IMR-90 (cell line): ENCODE measurements at regions not wholly inside any gene's neighbourhood (a gene's known extent, or its start where the extent isn't known, plus 50 kb on each side); places are given as distances from the start of the nearest gene placed in this dataset.
A peak's percentile ranks its signal among the peaks of the same experiment; 100 is the strongest.

Source experiments
- ATAC-seq: fragments of 200-7000 bp; cut with Tn5 transposase; 2 replicates; pipeline ENCODE4 v1.9.1; 2020; ENCODE audit warnings: low read depth, mild to moderate bottlenecking, moderate library complexity
- BruUV-seq: library from RNA; stranded (reverse); fragments of 400-500 nt; replicated peaks from 2 replicates; lab custom pipeline; 2021; lab: Mats Ljungman, UMichigan
- CTCF ChIA-PET: fragments of 300-600 bp; formaldehyde crosslinking; extraction: SDS; loops from one replicate; lab custom pipeline; 2021; ENCODE audit warnings: antibody characterized with exemption; lab: Yijun Ruan, JAX
- POLR2A ChIA-PET: fragments of 300-600 bp; sonication (Branson Sonifier 250); formaldehyde crosslinking; loops from one replicate; lab custom pipeline; 2022; ENCODE audit warnings: antibody characterized with exemption; ENCODE audit not compliant: unreplicated experiment; lab: Charles Lee
- DNase-seq: peaks from one replicate; pipeline ENCODE4 v3.0.0; 2013
- H2AFZ ChIP-seq: replicated peaks from 2 replicates; pipeline ENCODE3; 2013; ENCODE audit warnings: low read length, mild to moderate bottlenecking; ENCODE audit not compliant: poor library complexity
- H2AK5ac ChIP-seq: 2 replicates; pipeline ENCODE4 v1.6.1; 2013; ENCODE audit warnings: low read depth, low read length, inconsistent platforms
- H2AK9ac ChIP-seq: replicated peaks from 2 replicates; pipeline ENCODE3; 2013; ENCODE audit warnings: mild to moderate bottlenecking, low read depth, low read length, moderate library complexity; ENCODE audit not compliant: poor library complexity
- H2BK120ac ChIP-seq: 2 replicates; pipeline ENCODE4 v1.6.1; 2013; ENCODE audit warnings: low read depth, low read length, inconsistent platforms
- H2BK15ac ChIP-seq: 3 replicates; pipeline ENCODE4 v1.6.1; 2013; ENCODE audit warnings: low read depth, low read length, inconsistent platforms
- H2BK20ac ChIP-seq: 2 replicates; pipeline ENCODE4 v1.6.1; 2013; ENCODE audit warnings: low read depth, mild to moderate bottlenecking, inconsistent platforms, low read length, moderate library complexity
- H2BK5ac ChIP-seq: 2 replicates; pipeline ENCODE4 v1.6.1; 2013; ENCODE audit warnings: mild to moderate bottlenecking, low read depth, low read length, inconsistent platforms; ENCODE audit not compliant: poor library complexity, severe bottlenecking
- H3K14ac ChIP-seq: replicated peaks from 2 replicates; pipeline ENCODE4 v1.6.1; 2013; ENCODE audit warnings: low read depth, low read length, inconsistent platforms
- H3K18ac ChIP-seq: 2 replicates; pipeline ENCODE4 v1.6.1; 2013; ENCODE audit warnings: low read depth, low read length, control low read depth
- H3K23ac ChIP-seq: 2 replicates; pipeline ENCODE4 v1.6.1; 2013; ENCODE audit warnings: low read depth, low read length, inconsistent platforms
- H3K27ac ChIP-seq: 2 replicates; pipeline ENCODE4 v1.5.1; 2013; ENCODE audit warnings: mild to moderate bottlenecking, control low read depth, low read length; ENCODE audit not compliant: insufficient read depth
- H3K27me3 ChIP-seq: 2 replicates; pipeline ENCODE4 v1.6.1; 2013; ENCODE audit warnings: low read length; ENCODE audit not compliant: control insufficient read depth, insufficient read depth
- H3K36me3 ChIP-seq: 2 replicates; pipeline ENCODE4 v1.6.1; 2013; ENCODE audit warnings: low read length, mixed read lengths; ENCODE audit not compliant: control insufficient read depth, insufficient read depth
- H3K4ac ChIP-seq: 2 replicates; pipeline ENCODE4 v1.6.1; 2013; ENCODE audit warnings: low read depth, low read length, inconsistent platforms
- H3K4me1 ChIP-seq: 2 replicates; pipeline ENCODE4 v1.6.1; 2013; ENCODE audit warnings: low read length, mixed read lengths; ENCODE audit not compliant: control insufficient read depth, insufficient read depth
- H3K4me2 ChIP-seq: 2 replicates; pipeline ENCODE4 v1.6.1; 2013; ENCODE audit warnings: low read depth, mild to moderate bottlenecking, control low read depth, low read length, moderate library complexity
- H3K4me3 ChIP-seq: 2 replicates; pipeline ENCODE4 v1.5.1; 2013; ENCODE audit warnings: low read depth, mild to moderate bottlenecking, control low read depth, low read length, moderate library complexity; ENCODE audit not compliant: insufficient read depth
- H3K56ac ChIP-seq: 2 replicates; pipeline ENCODE4 v1.6.1; 2013; ENCODE audit warnings: low read length, inconsistent platforms; ENCODE audit not compliant: insufficient read depth; ENCODE audit errors: extremely low read depth
- H3K79me1 ChIP-seq, 2 experiments: 2 replicates each; pipeline ENCODE4 v1.6.1; 2013; ENCODE audit warnings: low read length in 2 of 2, inconsistent platforms in 1 of 2, low read depth in 1 of 2
- H3K9ac ChIP-seq: 2 replicates; pipeline ENCODE4 v1.6.1; 2013; ENCODE audit warnings: low read depth, low read length, control low read depth
- H3K9me1 ChIP-seq: 2 replicates; pipeline ENCODE4 v1.6.1; 2013; ENCODE audit warnings: low read length, inconsistent platforms; ENCODE audit not compliant: insufficient read depth
- H3K9me3 ChIP-seq: 2 replicates; pipeline ENCODE4 v1.6.1; 2013; ENCODE audit warnings: low read length; ENCODE audit not compliant: control insufficient read depth, insufficient read depth
- H4K20me1 ChIP-seq: 2 replicates; pipeline ENCODE4 v1.6.1; 2013; ENCODE audit warnings: low read length, inconsistent platforms; ENCODE audit not compliant: insufficient read depth
- H4K5ac ChIP-seq: 2 replicates; pipeline ENCODE4 v1.6.1; 2013; ENCODE audit warnings: mild to moderate bottlenecking, low read depth, low read length, control low read depth
- H4K8ac ChIP-seq, 2 experiments: 2 replicates each; pipeline ENCODE4 v1.6.1; 2013; ENCODE audit warnings: low read depth in 2 of 2, low read length in 2 of 2, control low read depth in 1 of 2, inconsistent platforms in 1 of 2
- H4K91ac ChIP-seq: 2 replicates; pipeline ENCODE4 v1.6.1; 2013; ENCODE audit warnings: low read depth, low read length, inconsistent platforms; ENCODE audit not compliant: insufficient read depth
- BHLHE40 ChIP-seq: fragments of 150-350 bp; IDR thresholded peaks from 2 replicates; pipeline ENCODE4 v1.6.1; 2016; ENCODE audit warnings: mild to moderate bottlenecking, low read depth, low read length
- CEBPB ChIP-seq: IDR thresholded peaks from 2 replicates; pipeline ENCODE4 v1.6.1; 2012; ENCODE audit warnings: low read depth, low read length, improper control_type of control experiment
- ELK1 ChIP-seq: fragments of 150-350 bp; IDR thresholded peaks from 2 replicates; pipeline ENCODE4 v1.6.1; 2016; ENCODE audit warnings: low read depth, mild to moderate bottlenecking, low read length, moderate library complexity, borderline replicate concordance
- FOS ChIP-seq: fragments of 150-350 bp; IDR thresholded peaks from 2 replicates; pipeline ENCODE4 v1.6.1; 2016; ENCODE audit warnings: low read depth, low read length
- MAFK ChIP-seq: IDR thresholded peaks from 2 replicates; pipeline ENCODE4 v1.6.1; 2012; ENCODE audit warnings: low read depth, low read length, improper control_type of control experiment
- MAZ ChIP-seq: IDR thresholded peaks from 2 replicates; pipeline ENCODE4 v1.6.1; 2012; ENCODE audit warnings: low read depth, mild to moderate bottlenecking, low read length, improper control_type of control experiment, moderate library complexity, borderline replicate concordance
- MXI1 ChIP-seq: IDR thresholded peaks from 2 replicates; pipeline ENCODE4 v1.6.1; 2012; ENCODE audit warnings: low read depth, mild to moderate bottlenecking, low read length, moderate library complexity, borderline replicate concordance
- POLR2A ChIP-seq: IDR thresholded peaks from 2 replicates; pipeline ENCODE4 v1.6.1; 2012; ENCODE audit warnings: mild to moderate bottlenecking, low read depth, low read length
- RAD21 ChIP-seq: IDR thresholded peaks from 2 replicates; pipeline ENCODE4 v1.6.1; 2012; ENCODE audit warnings: low read length, improper control_type of control experiment
- RFX5 ChIP-seq: IDR thresholded peaks from 2 replicates; pipeline ENCODE4 v1.8.0; 2012; ENCODE audit warnings: low read depth, mild to moderate bottlenecking, low read length, moderate library complexity
- WGBS, 2 experiments: methylation state at CpG; one replicate each; pipeline versions ENCODE4 v1.1.5 to v1.1.7; 2013; ENCODE audit warnings: missing lambda C conversion rate in 2 of 2; ENCODE audit not compliant: insufficient read length in 1 of 2; ENCODE audit errors: extremely low coverage in 2 of 2; 5-methylcytosine and 5-hydroxymethylcytosine counted together
- dilution Hi-C: fragments of 300-500 bp; cut with HindIII; formaldehyde crosslinking; loops from one replicate; pipeline ENCODE4 v1.14.3; 2018; ENCODE audit warnings: low sequenced_read_pairs; ENCODE audit not compliant: unreplicated experiment
- in situ Hi-C: fragments of 300-500 bp; cut with MboI; formaldehyde crosslinking; loops from 3 replicates; pipeline ENCODE4 v1.14.3; 2019; ENCODE audit warnings: low sequenced_read_pairs, inconsistent platforms, mixed read lengths
- intact Hi-C: fragments of 100-400 bp; cut with micrococcal nuclease; formaldehyde crosslinking; loops from 2 replicates; pipeline ENCODE4 v1.10.0; 2022
- TF ChIP-seq, protein P1 (sequence below): fragments of 150-350 bp; IDR thresholded peaks from 2 replicates; pipeline ENCODE4 v1.6.1; 2017; ENCODE audit warnings: mild to moderate bottlenecking, antibody characterized with exemption, low read length, low read depth
- TF ChIP-seq, protein P2 (sequence below): conservative IDR thresholded peaks from 2 replicates; pipeline ENCODE4 v1.5.1; 2012; ENCODE audit warnings: mild to moderate bottlenecking, low read depth, low read length, improper control_type of control experiment

DNA sequence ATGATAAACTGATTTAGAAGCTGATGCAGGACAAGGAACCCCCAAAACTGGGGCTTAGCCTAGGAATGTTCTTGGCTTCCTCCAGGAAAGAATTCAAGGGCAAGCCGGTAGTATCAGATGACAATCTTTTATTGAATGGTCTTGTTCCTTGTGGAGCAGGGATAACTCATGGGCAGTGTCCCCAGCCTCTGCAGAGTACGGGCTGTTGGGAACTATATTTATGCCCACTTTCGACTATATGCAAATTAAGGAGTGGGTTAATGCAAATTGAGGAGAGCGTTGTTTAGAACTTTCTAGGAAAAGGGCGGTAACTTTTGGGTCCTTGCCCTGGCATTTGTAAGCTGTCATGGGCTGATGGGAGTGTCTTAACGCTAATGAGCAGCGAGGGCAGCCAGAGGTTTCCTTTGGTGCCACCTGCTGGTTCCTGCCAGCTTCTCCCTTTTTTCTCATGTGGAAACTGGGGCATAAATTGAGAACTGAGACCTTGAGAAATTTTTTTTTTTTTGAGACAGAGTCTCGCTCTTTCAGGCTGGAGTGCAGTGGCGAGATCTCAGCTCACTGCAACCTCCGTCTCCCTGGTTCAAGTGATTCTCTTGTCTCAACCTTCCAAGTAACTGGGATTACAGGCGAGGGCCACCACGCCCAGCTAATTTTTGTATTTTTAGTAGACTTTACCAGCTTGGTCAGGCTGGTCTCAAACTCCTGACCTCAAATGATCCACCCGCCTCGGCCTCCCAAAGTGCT is 79.4 kb upstream of the ABCC4 start (continued):
- no peak for TF ChIP-seq ELK1
- TF ChIP-seq BHLHE40 = peak; percentile 7; the same call in 1 of the 2 replicates

DNA sequence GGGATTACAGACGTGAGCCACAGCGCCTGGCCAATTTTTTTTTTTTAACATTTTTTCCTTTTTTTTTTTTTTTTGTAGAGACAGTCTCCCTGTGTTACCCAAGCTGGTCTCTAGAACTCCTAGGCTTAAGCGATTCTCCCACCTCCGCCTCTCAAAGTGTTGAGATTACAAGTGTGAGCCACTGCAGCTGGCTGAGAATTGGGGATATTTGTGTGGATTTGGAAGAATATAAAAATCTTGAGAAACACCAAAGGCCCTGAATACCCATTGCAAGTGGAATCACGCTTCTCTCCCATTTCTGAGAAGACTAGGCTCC is 79.9 kb upstream of the ABCC4 start:
- Histone ChIP-seq H2BK15ac (no peak overlapping the region), H3K9me3 (no peaks in the 10 kb centered on the region), H3K9me1 (no peaks in the 10 kb centered on the region), H3K18ac (no peak overlapping the region), H3K4ac (peak overlapping the region; percentile 59), H2AK9ac (no peak overlapping the region), H3K4me2 (no peak overlapping the region), H3K36me3 (no peaks in the 10 kb centered on the region), H2BK5ac (no peak overlapping the region), H3K23ac (no peak overlapping the region), H2AFZ (no peak overlapping the region), H4K5ac (no peak overlapping the region), H2AK5ac (no peak overlapping the region; the same call in 1 of the 2 replicates), H2BK20ac (peak overlapping the region; percentile 58; the same call in 1 of the 2 replicates), H3K79me1 (peaks cover 0 to 4% of the 10 kb centered on the region in 2 experiments; a peak in 1 of 4 replicates), H3K4me1 (peaks cover 3% of the 10 kb centered on the region; the same call in 1 of the 2 replicates), H3K56ac (no peak overlapping the region), H3K14ac (0 out of 2 replicates have a peak overlapping the region, but pooled peaks have one; percentile 67), H3K9ac (no peak overlapping the region), H4K20me1 (no peaks in the 10 kb centered on the region), H4K8ac (0 out of 4 replicates have a peak overlapping the region, but pooled peaks of 1 of the 2 experiments have one; percentile 62), H4K91ac (peak overlapping the region; percentile 18; the same call in 1 of the 2 replicates), H3K4me3 (no peak overlapping the region), H2BK120ac (peak overlapping the region; percentile 72), H3K27ac (no peak overlapping the region), H3K27me3 (no peaks in the 10 kb centered on the region)
- no peak for DNase-seq
- no peak for ATAC-seq
- in situ Hi-C loops = no loop called here
- BruUV-seq = no TSS peak
- POLR2A ChIA-PET = interaction anchor here (0.6 to 0.7 kb wide), 3 partner anchors 11 to 81 kb away, joined by 3 to 5 read pairs (median 4); no protein-coding TSS in a partner anchor
- dilution Hi-C loops = no loop called here
- intact Hi-C loops = loop anchor here (2.0 kb wide), 2 partner anchors 24 to 80 kb away; partner anchors contain the start of gene ABCC4
- 33% methylated on average over 2 of the region's 5 CpGs; no CpG with 5 or more reads in 1 of the 2 experiments for WGBS, 2 experiments
- CTCF ChIA-PET = interaction anchor here (0.6 to 1.6 kb wide), 18 partner anchors 9 to 854 kb away, joined by 3 to 8 read pairs (median 5); no protein-coding TSS in a partner anchor
- TF ChIP-seq MXI1 (no peak), RAD21 (no peak), MAFK (no peak), FOS (no peak), POLR2A (no peak), MAZ (no peak), CEBPB (no peak), RFX5 (no peak)
- TF ChIP-seq, protein P1, sequence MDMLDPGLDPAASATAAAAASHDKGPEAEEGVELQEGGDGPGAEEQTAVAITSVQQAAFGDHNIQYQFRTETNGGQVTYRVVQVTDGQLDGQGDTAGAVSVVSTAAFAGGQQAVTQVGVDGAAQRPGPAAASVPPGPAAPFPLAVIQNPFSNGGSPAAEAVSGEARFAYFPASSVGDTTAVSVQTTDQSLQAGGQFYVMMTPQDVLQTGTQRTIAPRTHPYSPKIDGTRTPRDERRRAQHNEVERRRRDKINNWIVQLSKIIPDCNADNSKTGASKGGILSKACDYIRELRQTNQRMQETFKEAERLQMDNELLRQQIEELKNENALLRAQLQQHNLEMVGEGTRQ = no peak
- TF ChIP-seq, protein P2, sequence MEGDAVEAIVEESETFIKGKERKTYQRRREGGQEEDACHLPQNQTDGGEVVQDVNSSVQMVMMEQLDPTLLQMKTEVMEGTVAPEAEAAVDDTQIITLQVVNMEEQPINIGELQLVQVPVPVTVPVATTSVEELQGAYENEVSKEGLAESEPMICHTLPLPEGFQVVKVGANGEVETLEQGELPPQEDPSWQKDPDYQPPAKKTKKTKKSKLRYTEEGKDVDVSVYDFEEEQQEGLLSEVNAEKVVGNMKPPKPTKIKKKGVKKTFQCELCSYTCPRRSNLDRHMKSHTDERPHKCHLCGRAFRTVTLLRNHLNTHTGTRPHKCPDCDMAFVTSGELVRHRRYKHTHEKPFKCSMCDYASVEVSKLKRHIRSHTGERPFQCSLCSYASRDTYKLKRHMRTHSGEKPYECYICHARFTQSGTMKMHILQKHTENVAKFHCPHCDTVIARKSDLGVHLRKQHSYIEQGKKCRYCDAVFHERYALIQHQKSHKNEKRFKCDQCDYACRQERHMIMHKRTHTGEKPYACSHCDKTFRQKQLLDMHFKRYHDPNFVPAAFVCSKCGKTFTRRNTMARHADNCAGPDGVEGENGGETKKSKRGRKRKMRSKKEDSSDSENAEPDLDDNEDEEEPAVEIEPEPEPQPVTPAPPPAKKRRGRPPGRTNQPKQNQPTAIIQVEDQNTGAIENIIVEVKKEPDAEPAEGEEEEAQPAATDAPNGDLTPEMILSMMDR = no peak
